A673 (cell line): ENCODE measurements at regions not wholly inside any gene's neighbourhood (a gene's known extent, or its start where the extent isn't known, plus 50 kb on each side); places are given as distances from the start of the nearest gene placed in this dataset.

ENCODE experiments used
- EZH2 ChIP-seq: fragments of 200-600 bp; sonication (generic); IDR thresholded peaks from 2 replicates; pipeline ENCODE4 v1.6.1; 2017; ENCODE audit warnings: borderline replicate concordance, low read depth, mild to moderate bottlenecking, mixed read lengths, antibody characterized with exemption, low read length; ENCODE audit not compliant: poor library complexity, severe bottlenecking
- TF ChIP-seq, protein P1 (sequence below): fragments of 300-800, 200-600 bp; sonication (generic); conservative IDR thresholded peaks from 2 replicates; pipeline ENCODE4 v1.5.1; 2017; ENCODE audit warnings: low read depth, mild to moderate bottlenecking, antibody characterized with exemption, low read length, moderate library complexity, mixed read lengths

DNA sequence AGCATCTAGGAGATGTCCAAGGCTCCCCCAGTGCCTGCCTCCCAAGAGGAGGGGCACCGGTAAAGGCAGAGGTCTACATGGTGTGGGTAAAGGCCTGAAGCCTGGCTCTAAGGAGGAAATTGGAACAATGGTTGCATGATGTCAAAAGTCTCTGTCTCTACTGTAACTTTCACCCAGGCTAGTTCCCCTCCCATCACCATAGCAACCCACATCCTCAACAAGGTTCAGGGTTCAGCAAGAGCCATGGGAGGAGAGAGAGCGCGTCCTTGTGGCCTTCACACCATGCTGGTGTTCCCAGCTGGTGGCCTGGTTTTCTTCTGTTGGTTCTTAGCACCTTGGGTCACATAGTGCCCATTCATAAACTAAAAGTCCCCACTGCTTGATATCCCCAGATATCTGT is 196.7 kb upstream of the CDH5 start:
- TF ChIP-seq, protein P1, sequence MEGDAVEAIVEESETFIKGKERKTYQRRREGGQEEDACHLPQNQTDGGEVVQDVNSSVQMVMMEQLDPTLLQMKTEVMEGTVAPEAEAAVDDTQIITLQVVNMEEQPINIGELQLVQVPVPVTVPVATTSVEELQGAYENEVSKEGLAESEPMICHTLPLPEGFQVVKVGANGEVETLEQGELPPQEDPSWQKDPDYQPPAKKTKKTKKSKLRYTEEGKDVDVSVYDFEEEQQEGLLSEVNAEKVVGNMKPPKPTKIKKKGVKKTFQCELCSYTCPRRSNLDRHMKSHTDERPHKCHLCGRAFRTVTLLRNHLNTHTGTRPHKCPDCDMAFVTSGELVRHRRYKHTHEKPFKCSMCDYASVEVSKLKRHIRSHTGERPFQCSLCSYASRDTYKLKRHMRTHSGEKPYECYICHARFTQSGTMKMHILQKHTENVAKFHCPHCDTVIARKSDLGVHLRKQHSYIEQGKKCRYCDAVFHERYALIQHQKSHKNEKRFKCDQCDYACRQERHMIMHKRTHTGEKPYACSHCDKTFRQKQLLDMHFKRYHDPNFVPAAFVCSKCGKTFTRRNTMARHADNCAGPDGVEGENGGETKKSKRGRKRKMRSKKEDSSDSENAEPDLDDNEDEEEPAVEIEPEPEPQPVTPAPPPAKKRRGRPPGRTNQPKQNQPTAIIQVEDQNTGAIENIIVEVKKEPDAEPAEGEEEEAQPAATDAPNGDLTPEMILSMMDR = no peak
- no peak for TF ChIP-seq EZH2
